HG03097 (cell line): ENCODE measurements at regions not wholly inside any gene's neighbourhood (a gene's known extent, or its start where the extent isn't known, plus 50 kb on each side); places are given as distances from the start of the nearest gene placed in this dataset.
"Not testable (repeated sequence)": the region's sequence is repeated elsewhere in the genome, so short reads cannot be mapped to it uniquely, and the experiment has no call there.

Experiments
- ATAC-seq: cut with Tn5 transposase; IDR thresholded peaks from one replicate; pipeline ENCODE4 v1.9.1; 2021; ENCODE audit not compliant: unreplicated experiment, low FRiP score

GRCh38 chr2:2591542-2591940, 260.5 kb upstream of the MYT1L start:
- no peak for ATAC-seq

- no peak for ATAC-seq
Measured at GRCh38 chr2:2590841-2591541, 259.9 kb upstream of the MYT1L start.

DNA sequence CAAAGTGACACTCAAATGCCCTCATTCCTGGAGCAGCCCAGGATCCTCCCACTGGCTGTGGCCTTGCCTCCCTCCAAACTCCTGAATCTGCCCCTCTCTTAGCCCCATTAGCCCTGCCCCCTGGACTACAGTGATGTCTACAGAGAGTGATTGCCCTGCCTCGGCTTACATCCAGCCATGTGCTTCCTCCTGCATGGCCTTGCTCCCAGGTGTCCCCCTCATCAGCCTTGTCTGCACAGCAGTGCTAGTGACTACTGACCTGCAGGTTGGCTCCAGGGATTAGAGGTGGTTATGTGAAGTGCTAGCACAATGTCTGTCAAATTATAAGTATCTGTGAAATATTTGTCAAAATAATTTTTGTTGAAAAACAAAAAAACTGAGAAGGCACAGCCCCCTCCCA, 259.1 kb upstream of the MYT1L start:
- no peak for ATAC-seq

DNA sequence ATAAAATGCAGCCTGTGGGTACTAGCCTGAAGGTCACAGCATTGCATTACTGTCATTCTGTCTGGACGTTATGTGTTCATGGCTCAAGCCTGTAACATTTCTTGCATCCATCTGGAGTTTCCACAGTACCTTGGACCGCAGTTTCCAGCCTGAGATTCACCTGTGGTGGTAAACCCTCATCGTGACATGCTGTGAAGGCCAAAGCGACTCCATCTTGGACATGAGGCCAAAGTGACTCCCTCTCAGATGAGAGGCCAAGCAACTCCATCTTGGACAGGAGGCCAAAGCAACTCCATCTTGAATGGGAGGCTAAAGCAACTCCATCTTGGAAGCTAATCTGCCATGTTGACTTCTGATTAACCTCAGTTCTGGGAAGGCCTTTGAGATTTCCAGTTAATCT, 257.7 kb upstream of the MYT1L start:
- ATAC-seq, result no peak

DNA sequence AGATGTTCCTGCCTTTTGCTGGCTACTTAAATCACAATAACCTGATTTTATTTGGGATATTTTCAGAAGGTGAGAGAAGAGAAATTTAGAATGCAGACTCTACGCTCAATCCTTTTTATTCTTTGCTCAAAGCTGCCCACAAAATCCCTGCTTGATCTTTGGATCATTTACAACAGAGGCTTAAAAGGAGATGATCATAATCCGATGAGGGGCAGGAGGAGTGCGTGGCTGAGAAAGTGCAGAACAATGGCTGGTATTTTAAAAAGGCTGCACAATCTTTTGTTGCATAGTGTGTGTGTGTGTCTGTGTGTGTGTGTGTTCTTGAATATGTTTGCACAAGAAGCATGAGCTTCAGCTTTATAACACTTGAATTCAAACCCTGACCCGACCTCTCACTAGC, 256.3 kb upstream of the MYT1L start:
- ATAC-seq, result no peak

GRCh38 chr2:2586931-2587330, 255.9 kb upstream of the MYT1L start:
- ATAC-seq, result no peak

DNA sequence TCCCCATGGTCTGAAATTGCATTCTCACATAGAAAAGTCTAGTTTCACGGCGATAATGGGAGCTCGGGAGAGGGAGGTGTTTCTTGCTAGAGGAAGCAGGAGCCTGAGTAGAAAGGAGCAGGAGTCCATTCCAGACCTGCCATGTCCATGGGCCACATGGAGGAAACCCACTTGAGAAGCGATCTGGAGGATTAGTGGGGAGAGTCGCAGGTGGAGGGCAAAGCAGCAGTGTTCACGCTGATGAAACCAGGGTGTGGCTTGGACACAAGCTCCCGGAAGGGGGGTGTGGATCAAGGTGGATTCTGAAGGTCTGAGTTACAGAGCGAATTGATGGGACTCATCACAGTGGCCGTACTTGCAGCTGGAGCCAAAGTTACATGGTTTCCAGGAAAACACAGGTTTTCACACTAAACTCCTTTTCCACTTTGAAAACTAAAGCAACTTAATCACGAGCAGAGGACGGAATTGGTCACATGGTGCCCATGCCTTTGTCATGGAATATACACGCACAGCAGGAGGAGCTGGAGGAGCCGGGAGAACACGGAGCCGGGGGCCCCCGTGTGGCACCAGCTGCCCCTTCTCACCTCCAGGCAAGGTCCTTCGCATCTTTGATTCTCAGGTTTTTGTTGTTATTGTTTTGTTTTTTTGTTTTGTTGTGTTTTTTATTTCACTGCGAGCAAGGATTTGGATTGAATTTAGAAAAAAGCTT, 255.1 kb upstream of the MYT1L start:
- ATAC-seq, result no peak

DNA sequence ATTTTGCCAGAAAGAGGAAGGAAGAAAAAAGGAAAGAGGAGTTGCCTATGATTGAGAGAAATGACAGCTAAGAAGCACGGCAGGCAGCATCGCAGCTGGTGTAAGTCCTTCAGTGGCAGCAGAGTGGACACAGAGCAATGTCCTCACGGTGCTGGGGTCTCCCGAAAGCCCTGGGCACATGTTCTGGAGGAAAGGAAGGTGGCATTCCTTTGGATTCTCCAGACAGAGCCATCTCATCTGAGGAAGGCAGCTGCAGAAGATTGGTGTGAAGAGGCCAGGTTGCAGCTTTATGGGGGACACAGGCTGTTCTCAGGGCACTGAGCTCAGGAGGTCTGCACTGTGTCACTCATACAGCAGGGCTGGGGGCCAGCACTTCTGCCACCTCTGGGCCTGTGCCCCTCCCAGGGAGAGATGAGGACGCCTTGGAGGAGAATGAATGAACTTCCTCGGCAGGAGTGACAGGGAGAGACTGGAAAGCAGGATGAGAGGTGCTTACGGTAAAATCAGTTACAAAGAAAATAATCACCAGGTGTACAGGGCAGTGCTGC, 252.0 kb upstream of the MYT1L start:
- no peak for ATAC-seq

GRCh38 chr2:2581331-2582159, 250.5 kb upstream of the MYT1L start:
- no peak for ATAC-seq

DNA sequence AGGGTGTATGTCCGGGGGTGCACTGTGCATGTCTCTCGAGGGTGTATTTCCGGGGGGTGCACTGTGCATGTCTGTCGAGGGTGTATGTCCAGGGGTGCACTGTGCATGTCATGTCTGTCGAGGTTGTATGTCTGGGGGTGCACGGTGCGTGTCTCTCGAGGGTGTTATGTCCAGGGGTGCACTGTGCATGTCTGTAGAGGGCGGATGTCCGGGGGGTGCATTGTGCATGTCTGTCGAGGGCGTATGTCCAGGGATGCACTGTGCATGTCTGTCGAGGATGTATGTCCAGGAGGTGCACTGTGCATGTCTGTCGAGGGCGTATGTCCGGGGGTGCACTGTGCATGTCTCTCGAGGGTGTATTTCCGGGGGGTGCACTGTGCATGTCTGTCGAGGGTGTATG, 249.8 kb upstream of the MYT1L start:
- ATAC-seq, result not testable (repeated sequence)

DNA sequence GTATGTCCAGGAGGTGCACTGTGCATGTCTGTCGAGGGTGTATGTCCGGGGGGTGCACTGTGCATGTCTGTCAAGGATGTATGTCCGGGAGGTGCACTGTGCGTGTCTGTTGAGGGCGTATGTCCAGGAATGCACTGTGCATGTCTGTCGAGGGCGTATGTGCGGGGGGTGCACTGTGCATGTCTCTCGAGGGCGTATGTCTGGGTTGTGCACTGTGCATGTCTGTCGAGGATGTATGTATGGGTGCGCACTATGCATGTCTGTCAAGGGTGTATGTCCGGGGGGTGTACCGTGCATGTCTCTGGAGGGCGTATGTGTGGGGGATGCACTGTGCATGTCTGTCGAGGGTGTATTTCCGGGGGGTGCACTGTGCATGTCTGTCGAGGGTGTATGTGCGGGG, 249.3 kb upstream of the MYT1L start:
- ATAC-seq, result no peak

DNA sequence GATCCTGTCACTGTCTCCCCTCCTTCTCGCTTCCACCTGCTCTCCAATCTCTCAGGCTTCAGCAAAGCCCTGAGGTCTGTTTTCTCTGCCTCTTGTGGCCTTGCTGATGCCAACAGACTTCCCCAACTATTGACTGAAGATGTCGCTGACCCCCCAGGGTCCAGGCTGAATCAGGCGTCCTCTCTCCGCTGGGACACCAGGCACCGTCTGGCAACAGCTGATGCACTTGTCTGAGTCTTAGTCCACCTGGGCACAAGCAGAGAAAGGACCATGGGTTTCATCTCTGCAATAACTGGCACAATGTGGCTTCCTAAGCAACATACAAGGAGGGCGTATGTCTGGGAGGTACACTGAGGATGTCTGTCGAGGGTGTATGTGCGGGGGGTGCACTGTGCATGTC, 248.7 kb upstream of the MYT1L start:
- no peak for ATAC-seq

DNA sequence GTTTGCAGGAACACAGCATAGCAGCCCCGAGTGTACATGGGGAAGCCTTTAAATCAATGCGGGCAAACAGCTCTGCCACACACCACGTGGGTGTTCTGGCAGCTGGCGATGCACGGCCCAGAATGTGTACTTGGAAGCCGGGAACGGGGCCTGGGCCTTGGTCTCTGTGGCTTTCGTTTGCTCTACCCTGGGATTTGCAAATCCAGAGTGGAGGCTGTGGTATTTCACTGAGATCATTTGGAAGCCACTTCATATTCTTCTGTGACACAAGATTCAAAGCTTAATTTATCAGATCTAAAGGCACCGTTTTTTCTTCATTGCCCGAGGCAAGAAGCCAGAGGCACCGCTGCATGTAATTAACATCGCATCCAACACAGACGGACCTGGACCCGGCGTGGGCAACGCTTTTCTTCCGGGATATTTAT, 246.3 kb upstream of the MYT1L start:
- ATAC-seq, result no peak

- no peak for ATAC-seq
Measured at GRCh38 chr2:2575870-2576386, 244.9 kb upstream of the MYT1L start.

DNA sequence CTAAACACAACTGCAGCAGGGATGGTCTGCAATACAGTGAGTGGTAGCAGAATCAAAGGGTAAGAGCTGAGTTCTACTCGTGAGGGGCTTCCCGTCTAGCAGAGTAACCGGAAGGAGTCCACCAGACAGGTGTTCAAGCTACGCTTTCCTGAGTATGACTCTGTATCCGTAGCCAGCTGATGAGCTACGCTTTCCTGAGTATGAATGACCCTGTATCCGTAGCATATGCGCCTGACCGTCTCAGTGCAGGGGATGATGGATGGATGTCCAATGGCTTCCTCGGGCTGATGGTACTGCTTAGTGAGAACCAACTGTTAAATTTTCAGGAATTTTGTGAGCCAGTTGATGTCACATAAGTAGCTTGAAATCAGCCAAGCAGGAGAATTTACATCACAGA, 244.1 kb upstream of the MYT1L start:
- no peak for ATAC-seq

DNA sequence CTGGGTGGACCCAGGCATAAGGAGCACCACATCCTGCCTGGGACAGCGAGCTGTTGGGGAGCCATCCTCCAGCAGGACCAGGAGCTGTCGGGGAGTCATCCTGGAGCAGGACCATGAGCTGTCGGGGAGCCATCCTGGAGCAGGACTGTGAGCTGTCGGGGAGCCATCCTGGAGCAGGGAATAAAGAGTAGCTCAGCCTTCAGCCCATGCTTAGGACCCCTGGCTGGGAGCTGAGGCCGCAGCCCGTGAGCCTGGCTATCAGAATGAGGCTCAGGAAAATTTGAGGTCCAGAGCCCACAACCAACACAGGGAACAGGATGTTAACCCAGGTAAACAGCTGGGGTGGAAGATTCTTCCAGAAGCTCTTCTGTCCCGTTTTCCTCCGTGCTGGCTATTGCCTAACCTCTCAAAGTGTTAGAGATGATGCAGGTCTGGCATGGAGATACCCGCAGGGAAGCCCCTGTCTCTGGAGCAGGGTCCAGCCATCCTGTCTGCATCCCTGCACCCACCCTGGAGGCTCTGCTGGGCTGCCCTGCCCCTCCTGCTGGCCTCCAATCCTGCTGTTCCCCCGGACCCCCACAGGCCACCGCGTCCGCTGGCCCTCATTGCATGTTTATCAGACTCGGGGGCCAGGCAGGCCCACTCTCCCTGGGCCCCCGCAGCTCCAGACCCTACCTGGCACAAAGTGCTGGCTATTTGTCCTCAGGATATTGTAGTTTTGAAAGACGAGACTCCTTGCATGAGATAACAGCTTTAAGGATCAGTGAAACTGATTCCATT, 243.5 kb upstream of the MYT1L start:
- no peak for ATAC-seq

GRCh38 chr2:2573658-2574293, 242.7 kb upstream of the MYT1L start:
- ATAC-seq, result no peak

DNA sequence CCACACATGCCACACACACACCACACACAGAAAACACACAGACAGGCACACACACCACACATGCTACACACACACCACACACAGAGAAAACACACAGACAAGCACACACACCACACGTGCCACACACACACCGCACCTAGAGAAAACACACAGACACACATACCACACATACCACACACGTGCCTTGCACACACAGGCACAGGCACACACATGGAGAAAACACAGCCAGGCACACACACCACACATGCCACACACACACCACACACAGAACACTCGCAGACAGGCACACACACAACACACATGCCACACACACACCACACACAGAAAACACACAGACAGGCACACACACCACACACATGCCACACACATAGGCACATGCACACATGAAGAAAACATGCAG, 242.1 kb upstream of the MYT1L start:
- ATAC-seq, result no peak

DNA sequence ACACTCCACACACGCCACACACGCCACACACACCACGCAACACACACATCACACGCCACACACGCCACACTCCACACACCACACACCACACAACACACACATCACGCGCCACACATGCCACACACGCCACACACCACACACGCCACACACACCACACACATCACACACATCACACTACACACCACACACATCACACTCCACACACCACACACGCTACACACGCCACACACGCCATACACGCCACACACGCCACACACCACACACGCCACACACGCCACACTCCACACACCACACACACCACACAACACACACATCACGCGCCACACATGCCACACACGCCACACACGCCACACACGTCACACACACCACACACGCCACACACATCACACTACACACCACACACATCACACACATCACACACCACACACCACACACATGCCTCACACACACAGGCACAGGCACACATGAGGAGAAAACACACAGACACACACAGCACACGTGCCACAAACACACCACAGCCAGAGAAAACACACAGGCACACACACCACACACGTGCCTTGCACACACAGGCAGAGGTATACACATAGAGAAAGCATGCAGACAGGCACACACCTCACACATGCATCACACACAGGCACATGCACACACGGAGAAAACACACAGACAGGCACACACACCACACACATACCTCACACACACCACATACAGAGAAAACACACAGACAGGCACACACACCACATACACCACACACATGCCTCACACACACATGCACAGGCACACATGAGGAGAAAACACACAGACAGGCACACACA, 241.5 kb upstream of the MYT1L start:
- no peak for ATAC-seq
